Testis (tissue), 2 donors: ENCODE measurements at regions not wholly inside any gene's neighbourhood (a gene's known extent, or its start where the extent isn't known, plus 50 kb on each side); places are given as distances from the start of the nearest gene placed in this dataset.

Experiments
- POLR2A ChIP-seq: fragments of 450-650 bp; IDR thresholded peaks from one replicate; pipeline ENCODE4 v1.6.1; 2017; ENCODE audit warnings: antibody characterized with exemption, mild to moderate bottlenecking, moderate library complexity
- TF ChIP-seq, protein P1 (sequence below), 3 experiments: fragments of 450-650 bp in 2 of 3; fragments of 200-600 bp in 1 of 3; sonication (generic) in 1 of 3; IDR thresholded peaks; one replicate each; pipeline ENCODE4 v1.5.1; 2016 to 2019; ENCODE audit warnings: antibody characterized with exemption in 3 of 3, mild to moderate bottlenecking in 2 of 3, moderate library complexity in 1 of 3

DNA sequence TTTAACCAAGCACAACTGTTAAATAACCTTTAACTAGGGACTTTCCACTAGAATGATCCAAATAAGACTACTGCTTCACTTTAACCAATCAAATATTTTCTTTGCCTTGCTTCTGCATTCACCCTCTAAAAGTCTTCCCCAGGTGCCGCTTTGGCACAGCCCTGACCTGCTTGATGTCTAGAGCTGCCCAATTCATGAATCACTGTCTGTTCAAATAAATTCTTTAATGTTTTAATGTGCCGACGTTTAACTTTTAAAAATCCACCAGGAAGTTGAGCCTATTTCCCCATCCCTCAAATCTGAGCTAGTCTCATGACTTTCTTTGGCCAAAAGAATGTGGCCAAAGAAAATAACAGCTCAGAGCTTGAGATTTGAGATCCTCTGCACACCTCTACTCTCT, 277.8 kb upstream of the SOX9 start:
- TF ChIP-seq POLR2A: no peak
- TF ChIP-seq, protein P1, sequence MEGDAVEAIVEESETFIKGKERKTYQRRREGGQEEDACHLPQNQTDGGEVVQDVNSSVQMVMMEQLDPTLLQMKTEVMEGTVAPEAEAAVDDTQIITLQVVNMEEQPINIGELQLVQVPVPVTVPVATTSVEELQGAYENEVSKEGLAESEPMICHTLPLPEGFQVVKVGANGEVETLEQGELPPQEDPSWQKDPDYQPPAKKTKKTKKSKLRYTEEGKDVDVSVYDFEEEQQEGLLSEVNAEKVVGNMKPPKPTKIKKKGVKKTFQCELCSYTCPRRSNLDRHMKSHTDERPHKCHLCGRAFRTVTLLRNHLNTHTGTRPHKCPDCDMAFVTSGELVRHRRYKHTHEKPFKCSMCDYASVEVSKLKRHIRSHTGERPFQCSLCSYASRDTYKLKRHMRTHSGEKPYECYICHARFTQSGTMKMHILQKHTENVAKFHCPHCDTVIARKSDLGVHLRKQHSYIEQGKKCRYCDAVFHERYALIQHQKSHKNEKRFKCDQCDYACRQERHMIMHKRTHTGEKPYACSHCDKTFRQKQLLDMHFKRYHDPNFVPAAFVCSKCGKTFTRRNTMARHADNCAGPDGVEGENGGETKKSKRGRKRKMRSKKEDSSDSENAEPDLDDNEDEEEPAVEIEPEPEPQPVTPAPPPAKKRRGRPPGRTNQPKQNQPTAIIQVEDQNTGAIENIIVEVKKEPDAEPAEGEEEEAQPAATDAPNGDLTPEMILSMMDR (IDR thresholded peaks at IDR 0.05): no peak
